Loucy (cell line): ENCODE measurements at regions not wholly inside any gene's neighbourhood (a gene's known extent, or its start where the extent isn't known, plus 50 kb on each side); places are given as distances from the start of the nearest gene placed in this dataset.

ENCODE experiments used
- CTCF ChIP-seq: fragments of 200-600 bp; sonication (generic); conservative IDR thresholded peaks from 2 replicates; pipeline ENCODE4 v1.5.1; 2014; ENCODE audit warnings: mild to moderate bottlenecking, antibody characterized with exemption, low read length
- EZH2phosphoT487 ChIP-seq: fragments of 200-600 bp; IDR thresholded peaks from 2 replicates; pipeline ENCODE4 v1.6.1; 2018; ENCODE audit warnings: antibody characterized with exemption, mild to moderate bottlenecking, moderate library complexity, borderline replicate concordance

- TF ChIP-seq CTCF (no peak), EZH2phosphoT487 (no peak)
Observed at GRCh38 chr17:5871666-5872065, 198.5 kb upstream of the WSCD1 start.
